Transverse colon (tissue), 4 donors: ENCODE measurements at regions not wholly inside any gene's neighbourhood (a gene's known extent, or its start where the extent isn't known, plus 50 kb on each side); places are given as distances from the start of the nearest gene placed in this dataset.

Experiments used
- EP300 ChIP-seq: sonication (generic); formaldehyde crosslinking; IDR thresholded peaks from one replicate; pipeline ENCODE4 v1.6.1; 2017; ENCODE audit warnings: antibody characterized with exemption, low read depth
- POLR2A ChIP-seq: fragments of 450-650 bp; IDR thresholded peaks from one replicate; pipeline ENCODE4 v1.6.1; 2016; ENCODE audit warnings: antibody characterized with exemption, mild to moderate bottlenecking, moderate library complexity
- POLR2AphosphoS5 ChIP-seq, 3 donors: sonication (generic); formaldehyde crosslinking; IDR thresholded peaks; one replicate each; pipeline ENCODE4 v1.6.1; 2016; ENCODE audit warnings: antibody characterized with exemption in 3 of 3
- TF ChIP-seq, protein P1 (sequence below), 5 experiments: fragments of 200-600 bp in 3 of 5; fragments of 450-650 bp in 2 of 5; sonication (generic) in 3 of 5; IDR thresholded peaks; 1 replicate in 2 of 5; 2 replicates in 3 of 5; pipeline ENCODE4 v1.5.1; 2016 to 2017; ENCODE audit warnings: antibody characterized with exemption in 5 of 5, inconsistent platforms in 3 of 5, mild to moderate bottlenecking in 2 of 5, moderate library complexity in 1 of 5

DNA sequence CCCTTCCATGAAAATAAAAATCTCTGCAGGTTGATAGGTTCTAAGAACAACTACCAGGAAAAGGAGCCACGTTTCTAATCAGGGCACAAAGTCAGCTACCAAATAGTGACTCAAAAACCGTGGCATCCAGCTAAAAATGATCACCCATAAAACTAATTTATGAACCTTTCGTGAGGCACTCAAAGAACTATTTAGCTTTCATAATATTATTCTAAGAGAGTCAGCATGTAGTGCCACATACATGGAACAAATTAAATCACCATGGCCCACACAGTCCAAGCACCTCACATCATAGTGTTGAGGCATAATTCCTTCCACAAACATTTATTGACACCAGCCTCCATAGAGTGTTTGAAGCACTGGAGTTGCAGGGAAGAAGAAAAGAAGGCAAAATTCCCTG lies 252.0 kb upstream of the PPARGC1A start:
- TF ChIP-seq, protein P1, sequence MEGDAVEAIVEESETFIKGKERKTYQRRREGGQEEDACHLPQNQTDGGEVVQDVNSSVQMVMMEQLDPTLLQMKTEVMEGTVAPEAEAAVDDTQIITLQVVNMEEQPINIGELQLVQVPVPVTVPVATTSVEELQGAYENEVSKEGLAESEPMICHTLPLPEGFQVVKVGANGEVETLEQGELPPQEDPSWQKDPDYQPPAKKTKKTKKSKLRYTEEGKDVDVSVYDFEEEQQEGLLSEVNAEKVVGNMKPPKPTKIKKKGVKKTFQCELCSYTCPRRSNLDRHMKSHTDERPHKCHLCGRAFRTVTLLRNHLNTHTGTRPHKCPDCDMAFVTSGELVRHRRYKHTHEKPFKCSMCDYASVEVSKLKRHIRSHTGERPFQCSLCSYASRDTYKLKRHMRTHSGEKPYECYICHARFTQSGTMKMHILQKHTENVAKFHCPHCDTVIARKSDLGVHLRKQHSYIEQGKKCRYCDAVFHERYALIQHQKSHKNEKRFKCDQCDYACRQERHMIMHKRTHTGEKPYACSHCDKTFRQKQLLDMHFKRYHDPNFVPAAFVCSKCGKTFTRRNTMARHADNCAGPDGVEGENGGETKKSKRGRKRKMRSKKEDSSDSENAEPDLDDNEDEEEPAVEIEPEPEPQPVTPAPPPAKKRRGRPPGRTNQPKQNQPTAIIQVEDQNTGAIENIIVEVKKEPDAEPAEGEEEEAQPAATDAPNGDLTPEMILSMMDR (IDR thresholded peaks at IDR 0.05) = no peak
- TF ChIP-seq POLR2A = no peak
- no peak for TF ChIP-seq EP300
- TF ChIP-seq POLR2AphosphoS5 (IDR thresholded peaks at IDR 0.05) = no peak
